ENCODE measurements at regions not wholly inside any gene's neighbourhood (a gene's known extent, or its start where the extent isn't known, plus 50 kb on each side); places are given as distances from the start of the nearest gene placed in this dataset.

GRCh38 chr12:58434726-58435125 is 485.6 kb downstream of the LRIG3 start:
- Mint-ChIP-seq H3K27me3 (peaks cover 4% of the 10 kb centered on the region), H3K27ac (no peak overlapping the region), H3K9me3 (no peaks in the 10 kb centered on the region), H3K36me3 (no peaks in the 10 kb centered on the region), H3K4me3 (no peak overlapping the region), H3K4me1 (no peaks in the 10 kb centered on the region)
- DNase-seq, result no peak
- CTCF ChIA-PET, result no interaction called here

GRCh38 chr12:58435647-58436046 is 484.7 kb downstream of the LRIG3 start:
- H3K9me3 Mint-ChIP-seq, result no peaks in the 10 kb centered on the region
- no peak for DNase-seq
- H3K4me3 Mint-ChIP-seq, result no peak overlapping the region
- H3K4me1 Mint-ChIP-seq, result no peaks in the 10 kb centered on the region
- peaks cover 4% of the 10 kb centered on the region for H3K27me3 Mint-ChIP-seq
- no peak overlapping the region for H3K27ac Mint-ChIP-seq
- H3K36me3 Mint-ChIP-seq, result no peaks in the 10 kb centered on the region
- CTCF ChIA-PET, result no interaction called here

GRCh38 chr12:58441483-58441882 is 478.8 kb downstream of the LRIG3 start:
- H3K27ac Mint-ChIP-seq, result no peak overlapping the region
- no peaks in the 10 kb centered on the region for H3K36me3 Mint-ChIP-seq
- peaks cover 4% of the 10 kb centered on the region for H3K27me3 Mint-ChIP-seq
- no peak for DNase-seq
- H3K9me3 Mint-ChIP-seq, result no peaks in the 10 kb centered on the region
- H3K4me3 Mint-ChIP-seq, result no peak overlapping the region
- H3K4me1 Mint-ChIP-seq, result no peaks in the 10 kb centered on the region
- CTCF ChIA-PET, result no interaction called here

- no peaks in the 10 kb centered on the region for H3K4me1 Mint-ChIP-seq
- H3K9me3 Mint-ChIP-seq, result no peaks in the 10 kb centered on the region
- no peaks in the 10 kb centered on the region for H3K27me3 Mint-ChIP-seq
- no peak overlapping the region for H3K27ac Mint-ChIP-seq
- H3K4me3 Mint-ChIP-seq, result no peak overlapping the region
- H3K36me3 Mint-ChIP-seq, result no peaks in the 10 kb centered on the region
- peak; percentile 36 for DNase-seq
- CTCF ChIA-PET, result interaction anchor here (0.8 to 1.9 kb wide), 4 partner anchors 17 to 96 kb away, joined by 3 to 7 read pairs (median 5); no protein-coding TSS in a partner anchor
Observed at GRCh38 chr12:58443273-58443980, 476.9 kb downstream of the LRIG3 start.

- Mint-ChIP-seq H3K4me1 (no peaks in the 10 kb centered on the region), H3K4me3 (no peak overlapping the region), H3K36me3 (no peaks in the 10 kb centered on the region), H3K9me3 (no peaks in the 10 kb centered on the region), H3K27me3 (no peaks in the 10 kb centered on the region), H3K27ac (no peak overlapping the region)
- CTCF ChIA-PET, result interaction anchor here (0.8 to 1.9 kb wide), 4 partner anchors 17 to 97 kb away, joined by 3 to 7 read pairs (median 5); no protein-coding TSS in a partner anchor
- DNase-seq, result no peak
Observed at GRCh38 chr12:58443981-58444371, 476.3 kb downstream of the LRIG3 start.

GRCh38 chr12:58450868-58451482 is 469.3 kb downstream of the LRIG3 start:
- Mint-ChIP-seq H3K9me3 (no peaks in the 10 kb centered on the region), H3K4me1 (no peaks in the 10 kb centered on the region), H3K27ac (no peak overlapping the region), H3K27me3 (no peaks in the 10 kb centered on the region), H3K36me3 (no peaks in the 10 kb centered on the region), H3K4me3 (no peak overlapping the region)
- CTCF ChIA-PET, result no interaction called here
- no peak for DNase-seq

GRCh38 chr12:58452546-58452945 is 467.8 kb downstream of the LRIG3 start:
- Mint-ChIP-seq H3K4me3 (no peak overlapping the region), H3K9me3 (no peaks in the 10 kb centered on the region), H3K27me3 (no peaks in the 10 kb centered on the region), H3K27ac (no peak overlapping the region), H3K36me3 (no peaks in the 10 kb centered on the region), H3K4me1 (no peaks in the 10 kb centered on the region)
- DNase-seq, result no peak
- CTCF ChIA-PET, result no interaction called here

- Mint-ChIP-seq H3K9me3 (no peaks in the 10 kb centered on the region), H3K27ac (no peak overlapping the region), H3K36me3 (no peaks in the 10 kb centered on the region), H3K4me3 (no peak overlapping the region), H3K27me3 (no peaks in the 10 kb centered on the region), H3K4me1 (no peaks in the 10 kb centered on the region)
- no peak for DNase-seq
- CTCF ChIA-PET, result no interaction called here
Observed at GRCh38 chr12:58453306-58453705, 467.0 kb downstream of the LRIG3 start.

- CTCF ChIA-PET, result no interaction called here
- DNase-seq, result no peak
- Mint-ChIP-seq H3K4me1 (no peaks in the 10 kb centered on the region), H3K4me3 (no peak overlapping the region), H3K27ac (no peak overlapping the region), H3K36me3 (no peaks in the 10 kb centered on the region), H3K27me3 (no peaks in the 10 kb centered on the region), H3K9me3 (no peaks in the 10 kb centered on the region)
Observed at GRCh38 chr12:58455136-58455535, 465.2 kb downstream of the LRIG3 start.

GRCh38 chr12:58458102-58458501 is 462.2 kb downstream of the LRIG3 start:
- Mint-ChIP-seq H3K4me3 (no peak overlapping the region), H3K27me3 (no peaks in the 10 kb centered on the region), H3K9me3 (no peaks in the 10 kb centered on the region), H3K36me3 (no peaks in the 10 kb centered on the region), H3K27ac (no peak overlapping the region), H3K4me1 (no peaks in the 10 kb centered on the region)
- CTCF ChIA-PET, result no interaction called here
- DNase-seq, result no peak

GRCh38 chr12:58459191-58459590 is 461.1 kb downstream of the LRIG3 start:
- Mint-ChIP-seq H3K27ac (no peak overlapping the region), H3K4me1 (no peaks in the 10 kb centered on the region), H3K27me3 (no peaks in the 10 kb centered on the region), H3K36me3 (no peaks in the 10 kb centered on the region), H3K4me3 (no peak overlapping the region), H3K9me3 (no peaks in the 10 kb centered on the region)
- CTCF ChIA-PET, result no interaction called here
- no peak for DNase-seq

- DNase-seq, result no peak
- no peaks in the 10 kb centered on the region for H3K36me3 Mint-ChIP-seq
- no peaks in the 10 kb centered on the region for H3K4me1 Mint-ChIP-seq
- no peak overlapping the region for H3K27ac Mint-ChIP-seq
- H3K27me3 Mint-ChIP-seq, result no peaks in the 10 kb centered on the region
- H3K4me3 Mint-ChIP-seq, result no peak overlapping the region
- H3K9me3 Mint-ChIP-seq, result peaks cover 14% of the 10 kb centered on the region
- CTCF ChIA-PET, result no interaction called here
Observed at GRCh38 chr12:58463051-58463450, 457.3 kb downstream of the LRIG3 start.

- peaks cover 15% of the 10 kb centered on the region for H3K9me3 Mint-ChIP-seq
- no peaks in the 10 kb centered on the region for H3K4me1 Mint-ChIP-seq
- H3K4me3 Mint-ChIP-seq, result no peak overlapping the region
- no peak for DNase-seq
- no peaks in the 10 kb centered on the region for H3K27me3 Mint-ChIP-seq
- no peaks in the 10 kb centered on the region for H3K36me3 Mint-ChIP-seq
- no peak overlapping the region for H3K27ac Mint-ChIP-seq
- CTCF ChIA-PET, result no interaction called here
Observed at GRCh38 chr12:58465418-58465817, 454.9 kb downstream of the LRIG3 start.

- Mint-ChIP-seq H3K4me3 (no peak overlapping the region), H3K27me3 (no peaks in the 10 kb centered on the region), H3K9me3 (peaks cover 15% of the 10 kb centered on the region), H3K27ac (no peak overlapping the region), H3K36me3 (no peaks in the 10 kb centered on the region), H3K4me1 (no peaks in the 10 kb centered on the region)
- CTCF ChIA-PET, result interaction anchor here (0.7 kb wide), 1 partner anchor 118 kb away, joined by 3 read pairs; no protein-coding TSS in a partner anchor
- DNase-seq, result no peak
Observed at GRCh38 chr12:58470266-58471010, 449.9 kb downstream of the LRIG3 start.

GRCh38 chr12:58479401-58479800 is 440.9 kb downstream of the LRIG3 start:
- CTCF ChIA-PET, result interaction anchor here (0.5 kb wide), 1 partner anchor 93 kb away, joined by 3 read pairs; no protein-coding TSS in a partner anchor
- peaks cover 3% of the 10 kb centered on the region for H3K27me3 Mint-ChIP-seq
- H3K27ac Mint-ChIP-seq, result no peak overlapping the region
- no peak for DNase-seq
- H3K36me3 Mint-ChIP-seq, result no peaks in the 10 kb centered on the region
- no peaks in the 10 kb centered on the region for H3K4me1 Mint-ChIP-seq
- no peak overlapping the region for H3K4me3 Mint-ChIP-seq
- no peaks in the 10 kb centered on the region for H3K9me3 Mint-ChIP-seq
